SU-DHL-6 (cell line): ENCODE measurements at regions not wholly inside any gene's neighbourhood (a gene's known extent, or its start where the extent isn't known, plus 50 kb on each side); places are given as distances from the start of the nearest gene placed in this dataset.

Source experiments
- H2AFZ ChIP-seq: fragments of 200-600 bp; sonication (generic); 2 replicates; pipeline ENCODE4 v1.6.1; 2014; ENCODE audit warnings: low read depth, mild to moderate bottlenecking, moderate library complexity, mixed read lengths, antibody characterized with exemption, low read length; ENCODE audit not compliant: severe bottlenecking
- H3F3A ChIP-seq: fragments of 200-600 bp; shearing (Covaris generic); 2 replicates; pipeline ENCODE4 v1.6.0; 2016; ENCODE audit warnings: antibody characterized with exemption, mild to moderate bottlenecking; ENCODE audit not compliant: insufficient read depth
- H3K27ac ChIP-seq: fragments of 200-600 bp; sonication (generic); 2 replicates; pipeline ENCODE4 v1.5.1; 2016; ENCODE audit warnings: low read depth, mild to moderate bottlenecking, low read length, moderate library complexity, mixed read lengths
- H3K27me3 ChIP-seq: fragments of 200-600 bp; sonication (generic), shearing (Covaris generic); 2 replicates; pipeline ENCODE4 v1.6.0; 2014; ENCODE audit warnings: mild to moderate bottlenecking, low read length
- H3K36me3 ChIP-seq: fragments of 200-600 bp; sonication (generic); 2 replicates; pipeline ENCODE4 v1.6.1; 2014; ENCODE audit warnings: mild to moderate bottlenecking, low read length, mixed read lengths
- H3K4me2 ChIP-seq: fragments of 300-600, 200-600 bp; shearing (Covaris generic), sonication (generic); 2 replicates; pipeline ENCODE4 v1.6.0; 2014; ENCODE audit warnings: low read length, low read depth, mild to moderate bottlenecking; ENCODE audit not compliant: poor library complexity, severe bottlenecking
- H3K4me3 ChIP-seq: fragments of 200-600 bp; sonication (generic); 2 replicates; pipeline ENCODE4 v1.5.1; 2014; ENCODE audit warnings: antibody characterized with exemption, low read length, mild to moderate bottlenecking, mixed read lengths; ENCODE audit not compliant: insufficient read depth, poor library complexity, severe bottlenecking
- H3K79me2 ChIP-seq: fragments of 200-600 bp; sonication (generic); 2 replicates; pipeline ENCODE4 v1.6.1; 2014; ENCODE audit warnings: mild to moderate bottlenecking, low read length, moderate library complexity; ENCODE audit not compliant: insufficient read depth
- H3K9ac ChIP-seq: fragments of 200-600 bp; sonication (generic); 2 replicates; pipeline ENCODE4 v1.7.0; 2014; ENCODE audit warnings: mild to moderate bottlenecking, low read length
- H3K9me2 ChIP-seq: fragments of 200-600 bp; sonication (generic); replicated peaks from 2 replicates; pipeline ENCODE4 v1.6.1; 2014; ENCODE audit warnings: low read length; ENCODE audit not compliant: insufficient read depth
- H3K9me3 ChIP-seq: fragments of 200-600 bp; sonication (generic); 2 replicates; pipeline ENCODE4 v1.6.1; 2014; ENCODE audit warnings: low read length, mixed read lengths; ENCODE audit not compliant: insufficient read depth
- H4K20me1 ChIP-seq: fragments of 200-600 bp; sonication (generic); 2 replicates; pipeline ENCODE4 v1.6.1; 2014; ENCODE audit warnings: low read depth, mild to moderate bottlenecking, antibody characterized with exemption, low read length, moderate library complexity, mixed read lengths
- EZH2phosphoT487 ChIP-seq: fragments of 200-600 bp; sonication (generic), shearing (Covaris generic); conservative IDR thresholded peaks from 2 replicates; pipeline ENCODE4 v1.6.1; 2018; ENCODE audit warnings: mild to moderate bottlenecking, antibody characterized with exemption, low read length, moderate library complexity, mixed read lengths
- TF ChIP-seq, protein P1 (sequence below): fragments of 200-600 bp; sonication (generic); IDR thresholded peaks from one replicate; pipeline ENCODE4 v1.5.1; 2017; ENCODE audit warnings: antibody characterized with exemption, mild to moderate bottlenecking, low read length, moderate library complexity; ENCODE audit not compliant: insufficient read depth, poor library complexity, severe bottlenecking

DNA sequence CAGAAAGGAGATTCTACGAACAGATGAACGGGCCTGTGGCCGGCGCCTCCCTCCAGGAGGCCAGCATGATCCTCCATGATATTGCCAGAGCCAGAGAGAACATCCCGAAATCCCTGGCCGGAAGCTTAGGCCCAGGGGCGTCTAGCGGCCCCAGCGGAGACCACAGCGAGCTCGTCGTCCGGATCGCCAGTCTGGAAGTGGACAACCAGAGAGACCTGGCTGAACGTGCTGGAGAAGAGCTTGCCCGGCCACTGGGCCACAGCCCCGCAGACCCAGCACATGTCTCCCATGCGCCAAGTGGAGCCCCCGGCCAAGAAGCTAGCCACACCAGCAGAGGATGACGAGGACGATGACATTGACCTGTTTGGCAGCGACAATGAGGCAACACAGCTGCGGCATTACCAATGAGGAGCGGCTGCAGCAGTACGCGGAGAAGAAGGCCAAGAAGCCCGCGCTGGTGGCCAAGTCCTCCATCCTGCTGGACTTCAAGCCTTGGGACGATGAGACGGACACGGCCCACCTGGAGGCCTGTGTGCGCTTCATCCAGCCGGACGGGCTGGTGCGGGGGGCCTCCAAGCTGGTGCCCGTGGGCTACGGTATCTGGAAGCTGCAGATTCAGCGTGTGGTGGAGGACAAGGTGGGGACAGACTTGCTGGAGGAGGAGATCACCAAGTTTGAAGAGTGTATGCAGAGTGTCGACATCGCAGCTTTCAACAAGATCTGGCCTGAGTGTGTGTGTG is 78.8 kb upstream of the FRY start:
- Histone ChIP-seq H3K27me3 (no peaks in the 10 kb centered on the region), H3K27ac (no peak overlapping the region), H3K9me3 (no peaks in the 10 kb centered on the region), H3K4me3 (no peak overlapping the region), H4K20me1 (no peaks in the 10 kb centered on the region), H3K9ac (no peak overlapping the region), H2AFZ (no peak overlapping the region), H3F3A (no peaks in the 10 kb centered on the region), H3K36me3 (no peaks in the 10 kb centered on the region), H3K4me2 (no peak overlapping the region), H3K79me2 (no peaks in the 10 kb centered on the region), H3K9me2 (no peaks in the 10 kb centered on the region)
- no peak for TF ChIP-seq EZH2phosphoT487
- TF ChIP-seq, protein P1, sequence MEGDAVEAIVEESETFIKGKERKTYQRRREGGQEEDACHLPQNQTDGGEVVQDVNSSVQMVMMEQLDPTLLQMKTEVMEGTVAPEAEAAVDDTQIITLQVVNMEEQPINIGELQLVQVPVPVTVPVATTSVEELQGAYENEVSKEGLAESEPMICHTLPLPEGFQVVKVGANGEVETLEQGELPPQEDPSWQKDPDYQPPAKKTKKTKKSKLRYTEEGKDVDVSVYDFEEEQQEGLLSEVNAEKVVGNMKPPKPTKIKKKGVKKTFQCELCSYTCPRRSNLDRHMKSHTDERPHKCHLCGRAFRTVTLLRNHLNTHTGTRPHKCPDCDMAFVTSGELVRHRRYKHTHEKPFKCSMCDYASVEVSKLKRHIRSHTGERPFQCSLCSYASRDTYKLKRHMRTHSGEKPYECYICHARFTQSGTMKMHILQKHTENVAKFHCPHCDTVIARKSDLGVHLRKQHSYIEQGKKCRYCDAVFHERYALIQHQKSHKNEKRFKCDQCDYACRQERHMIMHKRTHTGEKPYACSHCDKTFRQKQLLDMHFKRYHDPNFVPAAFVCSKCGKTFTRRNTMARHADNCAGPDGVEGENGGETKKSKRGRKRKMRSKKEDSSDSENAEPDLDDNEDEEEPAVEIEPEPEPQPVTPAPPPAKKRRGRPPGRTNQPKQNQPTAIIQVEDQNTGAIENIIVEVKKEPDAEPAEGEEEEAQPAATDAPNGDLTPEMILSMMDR: no peak

- Histone ChIP-seq H2AFZ (no peak overlapping the region), H3K9ac (no peak overlapping the region), H4K20me1 (no peaks in the 10 kb centered on the region), H3K9me2 (no peaks in the 10 kb centered on the region), H3K4me3 (no peak overlapping the region), H3K27ac (no peak overlapping the region), H3K27me3 (no peaks in the 10 kb centered on the region), H3F3A (no peaks in the 10 kb centered on the region), H3K79me2 (no peaks in the 10 kb centered on the region), H3K9me3 (no peaks in the 10 kb centered on the region), H3K36me3 (no peaks in the 10 kb centered on the region), H3K4me2 (no peak overlapping the region)
- TF ChIP-seq, protein P1: no peak
- TF ChIP-seq EZH2phosphoT487: no peak
Observed at GRCh38 chr13:31955101-31955500, 76.5 kb upstream of the FRY start.

- no peaks in the 10 kb centered on the region for H3K36me3 ChIP-seq
- H2AFZ ChIP-seq: no peak overlapping the region
- H3K27ac ChIP-seq: no peak overlapping the region
- no peaks in the 10 kb centered on the region for H3K9me3 ChIP-seq
- no peaks in the 10 kb centered on the region for H3K9me2 ChIP-seq
- no peak overlapping the region for H3K4me2 ChIP-seq
- H3K27me3 ChIP-seq: no peaks in the 10 kb centered on the region
- H3K4me3 ChIP-seq: no peak overlapping the region
- H3K79me2 ChIP-seq: no peaks in the 10 kb centered on the region
- H3K9ac ChIP-seq: no peak overlapping the region
- H3F3A ChIP-seq: no peaks in the 10 kb centered on the region
- H4K20me1 ChIP-seq: no peaks in the 10 kb centered on the region
- TF ChIP-seq EZH2phosphoT487: no peak
- TF ChIP-seq, protein P1: no peak
Observed at GRCh38 chr13:31955741-31956140, 75.8 kb upstream of the FRY start.
